ENCODE measurements at regions not wholly inside any gene's neighbourhood (a gene's known extent, or its start where the extent isn't known, plus 50 kb on each side); places are given as distances from the start of the nearest gene placed in this dataset.

- 78 to 92% (median 88%) methylated on average over 4 of the region's 4 CpGs for WGBS, 5 donors
- Histone ChIP-seq H3K27ac (no peak overlapping the region), H3K27me3 (no peaks in the 10 kb centered on the region), H3K36me3 (no peaks in the 10 kb centered on the region), H3K4me1 (no peaks in the 10 kb centered on the region), H3K4me3 (no peak overlapping the region), H3K9me3 (no peaks in the 10 kb centered on the region)
- TF ChIP-seq CTCF (IDR thresholded peaks at IDR 0.05) (no peak), POLR2A (IDR thresholded peaks at IDR 0.05) (no peak), POLR2AphosphoS5 (IDR thresholded peaks at IDR 0.05) (no peak), EP300 (IDR thresholded peaks at IDR 0.05) (no peak)
- no peak for DNase-seq
- intact Hi-C loops (cut with DNase I; ENCODE audit: low total_unique reads) = no loop called here
Measured at GRCh38 chr13:36515466-36515865, 83.2 kb downstream of the CCNA1 start.

GRCh38 chr13:36516225-36516624, 83.9 kb downstream of the CCNA1 start:
- Histone ChIP-seq H3K4me1 (no peaks in the 10 kb centered on the region), H3K27me3 (no peaks in the 10 kb centered on the region), H3K4me3 (no peak overlapping the region), H3K36me3 (no peaks in the 10 kb centered on the region), H3K9me3 (no peaks in the 10 kb centered on the region), H3K27ac (no peak overlapping the region)
- no peak for DNase-seq
- TF ChIP-seq EP300 (IDR thresholded peaks at IDR 0.05) (no peak), CTCF (IDR thresholded peaks at IDR 0.05) (no peak), POLR2A (IDR thresholded peaks at IDR 0.05) (no peak), POLR2AphosphoS5 (IDR thresholded peaks at IDR 0.05) (no peak)
- intact Hi-C loops (cut with DNase I; ENCODE audit: low total_unique reads) = no loop called here
- WGBS, 5 donors = 43 to 93% (median 71%) methylated on average over 2 of the region's 2 CpGs

GRCh38 chr13:36518707-36519106, 86.4 kb downstream of the CCNA1 start:
- intact Hi-C loops (cut with DNase I; ENCODE audit: low total_unique reads) = no loop called here
- Histone ChIP-seq H3K4me3 (no peak overlapping the region), H3K4me1 (no peaks in the 10 kb centered on the region), H3K27me3 (no peaks in the 10 kb centered on the region), H3K36me3 (no peaks in the 10 kb centered on the region), H3K9me3 (no peaks in the 10 kb centered on the region), H3K27ac (no peak overlapping the region)
- TF ChIP-seq EP300 (IDR thresholded peaks at IDR 0.05) = no peak
- DNase-seq = no peak
- WGBS, 5 donors = 65 to 86% (median 78%) methylated on average over 2 of the region's 2 CpGs

GRCh38 chr13:36519432-36519831, 87.1 kb downstream of the CCNA1 start:
- no peaks in the 10 kb centered on the region for H3K4me1 ChIP-seq
- 52 to 66% (median 63%) methylated on average over 2 of the region's 2 CpGs for WGBS, 5 donors
- no peaks in the 10 kb centered on the region for H3K36me3 ChIP-seq
- no peak for TF ChIP-seq POLR2AphosphoS5 (IDR thresholded peaks at IDR 0.05)
- no peak for TF ChIP-seq CTCF (IDR thresholded peaks at IDR 0.05)
- no peak for TF ChIP-seq EP300 (IDR thresholded peaks at IDR 0.05)
- no peak for TF ChIP-seq POLR2A (IDR thresholded peaks at IDR 0.05)
- no peak for DNase-seq
- H3K27me3 ChIP-seq = no peaks in the 10 kb centered on the region
- H3K27ac ChIP-seq = no peak overlapping the region
- H3K9me3 ChIP-seq = no peaks in the 10 kb centered on the region
- intact Hi-C loops (cut with DNase I; ENCODE audit: low total_unique reads) = no loop called here
- H3K4me3 ChIP-seq = no peak overlapping the region

- intact Hi-C loops (cut with DNase I; ENCODE audit: low total_unique reads) = no loop called here
- Histone ChIP-seq H3K36me3 (no peaks in the 10 kb centered on the region), H3K9me3 (no peaks in the 10 kb centered on the region), H3K27me3 (no peaks in the 10 kb centered on the region), H3K4me3 (no peak overlapping the region), H3K27ac (no peak overlapping the region), H3K4me1 (no peaks in the 10 kb centered on the region)
- 54 to 75% (median 64%) methylated on average over 2 of the region's 2 CpGs for WGBS, 5 donors
- TF ChIP-seq POLR2A (IDR thresholded peaks at IDR 0.05) = no peak
- no peak for TF ChIP-seq CTCF (IDR thresholded peaks at IDR 0.05)
- no peak for TF ChIP-seq POLR2AphosphoS5 (IDR thresholded peaks at IDR 0.05)
- no peak for TF ChIP-seq EP300 (IDR thresholded peaks at IDR 0.05)
- no peak for DNase-seq
Measured at GRCh38 chr13:36520111-36520510, 87.8 kb downstream of the CCNA1 start.

Measured in stomach (tissue), 8 donors.